Right lobe of liver (tissue), 4 donors: ENCODE measurements at regions not wholly inside any gene's neighbourhood (a gene's known extent, or its start where the extent isn't known, plus 50 kb on each side); places are given as distances from the start of the nearest gene placed in this dataset.

Source experiments
- CTCF ChIP-seq, 4 donors: fragments of 200-600 bp in 3 of 4; fragments of 450-650 bp in 1 of 4; IDR thresholded peaks; one replicate each; pipeline versions ENCODE4 v1.5.1 to v1.8.0; 2016 to 2022; ENCODE audit warnings: antibody characterized with exemption in 4 of 4, mild to moderate bottlenecking in 2 of 4
- POLR2A ChIP-seq: fragments of 450-650 bp; IDR thresholded peaks from one replicate; pipeline ENCODE4 v1.6.1; 2017; ENCODE audit warnings: antibody characterized with exemption, mild to moderate bottlenecking
- donor health status: DM: no; HTN: no; CAD: no.
- donor health status: DM: no; HTN: no; CAD: no.
- donor health status: DM: no; HTN: yes; CAD: no.

DNA sequence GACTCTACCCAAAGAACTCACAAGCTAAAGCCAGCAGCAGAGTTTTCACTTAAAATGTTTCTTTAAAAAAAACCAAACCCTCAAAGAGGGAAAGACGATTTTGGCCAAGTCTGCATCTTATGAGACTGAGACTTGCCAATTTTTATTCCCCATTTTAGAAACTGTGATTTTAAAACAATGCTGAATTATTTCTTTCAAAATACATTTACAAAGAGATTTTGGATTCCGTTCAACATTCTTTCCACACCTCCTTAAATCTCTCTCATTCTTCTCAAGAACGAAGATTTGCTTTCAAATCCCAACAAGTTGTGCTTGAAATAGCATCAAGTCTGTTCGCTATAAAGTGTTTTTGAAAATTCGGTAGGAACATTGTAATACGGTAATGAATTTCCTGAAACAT, 133.9 kb upstream of the VANGL1 start:
- TF ChIP-seq CTCF (IDR thresholded peaks at IDR 0.05) (no peak), POLR2A (no peak)
